CD4-positive, alpha-beta T cell treated with Interleukin-21 for 1 hour (primary cell): ENCODE measurements at regions not wholly inside any gene's neighbourhood (a gene's known extent, or its start where the extent isn't known, plus 50 kb on each side); places are given as distances from the start of the nearest gene placed in this dataset.
"Not testable (repeated sequence)": the region's sequence is repeated elsewhere in the genome, so short reads cannot be mapped to it uniquely, and the experiment has no call there.

Experiments
- DNase-seq: peaks from one replicate; pipeline ENCODE4 v3.0.0-alpha.2; 2020

- DNase-seq, result no peak
Observed at GRCh38 chr15:91356083-91356482, 256.0 kb downstream of the SV2B start.

- DNase-seq, result no peak
Observed at GRCh38 chr15:91357011-91357410, 257.0 kb downstream of the SV2B start.

DNA sequence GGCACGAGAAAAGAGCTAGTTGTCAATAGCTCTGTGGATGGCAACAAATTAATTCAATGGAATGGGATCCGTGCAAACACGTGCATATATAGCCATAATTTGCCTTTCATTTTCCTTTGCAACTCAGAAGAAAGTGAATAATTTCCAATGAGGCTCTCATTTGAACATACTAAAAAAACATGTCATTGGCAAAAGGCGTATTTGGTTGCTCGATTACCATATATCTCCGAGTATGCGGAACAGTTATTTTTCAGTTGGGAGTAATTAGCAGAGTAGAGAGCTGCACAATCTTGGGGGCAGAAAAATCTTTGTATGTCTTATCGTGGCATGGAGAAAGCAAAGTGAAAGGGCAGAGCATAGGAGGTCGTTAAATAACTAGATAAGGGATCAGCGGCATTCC lies 257.4 kb downstream of the SV2B start:
- no peak for DNase-seq

- DNase-seq, result no peak
Observed at GRCh38 chr15:91358405-91358804, 258.3 kb downstream of the SV2B start.

GRCh38 chr15:91361696-91362095 lies 261.6 kb downstream of the SV2B start:
- not testable (repeated sequence) for DNase-seq

DNA sequence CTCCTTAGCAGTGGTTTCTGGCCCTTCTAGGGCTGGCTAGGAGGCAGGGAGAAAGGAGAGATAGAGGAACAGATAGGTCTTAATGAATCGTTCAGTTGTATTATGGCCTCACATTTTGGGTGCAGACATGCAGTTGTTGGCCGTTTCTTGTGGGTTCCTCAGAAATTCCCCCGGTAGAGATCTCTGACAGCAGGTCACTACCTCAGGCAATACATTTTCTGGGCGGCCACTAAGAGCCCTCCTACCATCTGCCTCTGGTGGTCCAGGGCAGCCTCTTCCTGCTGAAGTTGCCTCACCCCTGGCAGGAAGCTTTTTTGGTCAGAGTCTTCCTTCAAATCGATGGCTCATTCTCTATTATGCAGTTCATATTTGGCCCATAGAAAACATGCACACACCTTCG lies 266.1 kb downstream of the SV2B start:
- DNase-seq, result no peak

DNA sequence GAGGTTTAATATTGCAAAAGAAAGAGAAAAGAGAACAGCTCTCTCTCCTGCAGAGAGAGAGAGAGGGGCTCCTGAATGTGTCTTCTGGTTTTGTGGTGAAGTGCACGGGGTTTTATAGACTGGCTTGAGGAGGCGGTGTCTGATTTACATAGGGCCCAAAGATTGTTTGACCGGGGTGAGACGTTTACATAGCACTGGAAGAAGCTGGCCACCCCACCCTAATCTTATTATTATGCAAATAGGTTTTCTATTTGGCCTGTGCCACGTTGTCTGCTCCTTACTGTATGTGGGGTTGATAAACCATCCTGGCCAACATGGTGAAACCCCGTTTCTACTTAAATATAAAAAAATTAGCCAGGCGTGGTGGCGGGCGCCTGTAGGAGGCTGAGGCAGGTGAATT lies 268.6 kb downstream of the SV2B start:
- DNase-seq, result no peak

DNA sequence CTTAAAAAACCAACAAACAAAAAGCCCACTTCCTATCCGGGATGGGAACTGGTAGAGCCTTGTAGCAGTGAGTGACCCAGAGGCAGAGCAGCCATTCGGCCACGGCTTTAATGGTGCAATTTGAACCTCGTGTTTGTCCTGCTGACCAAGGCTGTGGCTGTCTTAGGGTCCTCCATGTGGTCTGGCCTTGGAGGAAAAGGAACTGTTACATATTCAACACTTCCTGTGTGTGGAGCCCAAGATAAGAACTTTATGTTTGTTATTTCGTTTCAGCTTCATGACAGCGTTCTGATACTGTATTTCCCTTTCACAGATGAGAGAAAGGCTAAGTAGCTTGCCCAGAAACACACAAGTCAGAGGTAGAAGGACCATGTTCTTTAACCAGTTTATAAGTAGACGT lies 269.8 kb downstream of the SV2B start:
- peak; percentile 9 for DNase-seq

GRCh38 chr15:91371345-91371744 lies 271.3 kb downstream of the SV2B start:
- DNase-seq, result not testable (repeated sequence)

DNA sequence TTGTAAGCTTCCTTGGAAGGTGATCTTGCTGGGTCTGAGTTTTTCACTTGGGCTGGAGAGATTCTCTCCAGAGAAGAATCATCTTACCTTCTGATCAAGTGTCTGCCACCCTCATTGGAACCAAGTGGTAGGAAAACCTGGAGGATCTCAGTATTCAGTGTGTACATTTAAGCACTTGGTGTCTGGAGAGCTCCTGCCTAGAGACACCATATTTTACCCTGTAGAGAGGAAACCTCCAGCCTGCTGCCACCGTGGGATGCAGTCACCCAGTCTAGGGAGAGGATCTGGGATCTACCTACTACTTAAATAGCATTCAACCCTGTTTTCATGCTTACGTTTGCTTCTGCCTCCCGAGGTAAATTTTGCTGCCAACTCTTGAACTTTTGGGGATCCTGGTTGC lies 274.3 kb downstream of the SV2B start:
- no peak for DNase-seq

DNA sequence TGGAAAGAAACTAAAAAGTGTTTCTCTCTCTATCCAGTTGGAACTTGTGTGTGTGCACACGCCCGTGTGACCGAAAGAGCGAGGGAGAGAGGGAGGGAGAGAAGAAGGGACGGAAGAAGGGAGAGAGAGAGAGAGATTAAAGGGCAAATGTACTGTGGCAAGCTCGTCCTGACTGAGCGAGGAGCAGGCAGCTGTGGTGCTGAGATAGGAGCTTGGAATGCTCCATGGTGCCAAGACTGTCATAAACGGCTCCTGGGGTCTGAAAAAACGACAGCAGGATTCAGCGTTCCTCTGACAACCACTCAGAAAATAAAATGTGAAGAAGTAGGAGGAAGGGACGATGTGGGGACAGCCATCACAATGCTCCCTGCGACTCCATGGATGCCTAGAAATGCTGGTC lies 276.0 kb downstream of the SV2B start:
- no peak for DNase-seq

DNA sequence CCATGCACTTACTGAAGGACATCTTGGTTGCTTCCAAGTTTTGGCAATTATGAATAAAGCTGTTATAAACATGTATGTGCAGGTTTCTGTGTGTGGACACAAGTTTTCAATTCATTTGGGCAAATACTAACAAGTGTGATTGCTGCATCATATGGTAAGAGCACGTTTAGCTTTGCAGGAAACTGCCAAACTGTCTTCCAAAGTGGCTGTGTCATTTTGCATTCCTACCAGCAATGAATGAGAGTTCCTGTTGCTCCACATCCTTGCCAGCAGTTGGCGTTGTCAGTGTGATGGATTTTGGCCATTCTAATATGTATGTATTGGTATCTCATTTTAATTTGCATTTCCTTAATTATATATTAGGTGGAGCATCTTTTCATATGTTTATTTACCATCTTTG lies 280.1 kb downstream of the SV2B start:
- no peak for DNase-seq

DNA sequence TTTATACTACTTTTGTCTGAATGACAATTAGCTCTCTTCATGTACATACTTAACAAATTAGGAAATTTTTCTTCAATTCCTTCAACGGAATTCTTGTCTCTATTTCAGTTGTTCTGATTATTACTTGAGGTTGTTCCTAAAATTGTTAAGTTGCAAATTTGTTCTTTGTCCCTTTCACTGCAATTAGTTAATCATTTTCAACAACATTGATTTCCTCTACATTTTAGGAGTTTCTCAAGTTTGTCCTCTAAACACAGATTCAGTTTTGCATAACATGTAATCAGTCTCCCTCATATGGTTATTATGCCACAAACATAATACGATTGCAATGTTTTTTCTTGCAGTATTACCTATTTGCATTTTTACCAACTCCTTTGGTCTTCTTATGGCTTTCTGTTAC lies 283.5 kb downstream of the SV2B start:
- no peak for DNase-seq

- no peak for DNase-seq
Observed at GRCh38 chr15:91384189-91384730, 284.2 kb downstream of the SV2B start.

DNA sequence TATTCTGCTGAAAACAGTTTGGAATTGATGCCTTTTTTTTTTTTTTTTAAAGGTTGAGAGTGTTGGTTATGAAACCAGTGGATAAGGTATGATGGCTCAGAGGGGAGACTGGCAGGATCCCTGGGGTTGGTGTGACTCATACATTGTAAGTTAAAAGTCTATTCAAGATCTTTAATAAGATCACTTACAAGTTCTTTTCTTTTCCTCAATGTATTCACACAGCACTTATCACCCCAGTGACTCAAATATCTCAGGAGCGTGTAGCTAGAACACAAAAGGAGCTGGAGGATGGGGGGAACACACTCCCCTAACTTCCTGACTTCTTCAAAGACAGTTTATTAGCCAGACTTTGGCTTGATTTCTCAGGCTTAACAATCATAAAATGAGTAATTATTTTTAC lies 285.3 kb downstream of the SV2B start:
- no peak for DNase-seq

DNA sequence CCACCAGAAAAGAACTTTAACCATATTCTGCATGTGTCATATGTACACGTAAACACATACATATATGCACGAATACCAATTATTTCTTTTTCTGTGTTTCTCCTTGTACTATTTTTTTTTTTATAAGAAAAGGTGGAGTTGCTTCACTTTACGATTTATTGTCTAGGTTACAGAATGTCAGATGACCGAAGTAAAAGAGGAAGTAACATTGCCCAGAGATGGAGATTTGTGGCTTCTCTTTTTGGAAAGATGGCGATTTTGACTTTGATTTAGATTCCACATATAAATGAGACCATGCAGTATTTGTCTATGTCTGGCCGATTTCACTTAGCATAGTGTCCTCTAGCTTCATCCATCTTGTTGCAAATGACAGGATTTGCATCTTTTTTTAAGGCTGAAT lies 293.1 kb downstream of the SV2B start:
- DNase-seq, result no peak

- DNase-seq, result no peak
Observed at GRCh38 chr15:91400481-91400880, 300.4 kb downstream of the SV2B start.

GRCh38 chr15:91407269-91407889 lies 307.3 kb downstream of the SV2B start:
- peak; percentile 48 for DNase-seq

- DNase-seq, result no peak
Observed at GRCh38 chr15:91408476-91409076, 308.5 kb downstream of the SV2B start.

- DNase-seq, result no peak
Observed at GRCh38 chr15:91409387-91409786, 309.3 kb downstream of the SV2B start.

DNA sequence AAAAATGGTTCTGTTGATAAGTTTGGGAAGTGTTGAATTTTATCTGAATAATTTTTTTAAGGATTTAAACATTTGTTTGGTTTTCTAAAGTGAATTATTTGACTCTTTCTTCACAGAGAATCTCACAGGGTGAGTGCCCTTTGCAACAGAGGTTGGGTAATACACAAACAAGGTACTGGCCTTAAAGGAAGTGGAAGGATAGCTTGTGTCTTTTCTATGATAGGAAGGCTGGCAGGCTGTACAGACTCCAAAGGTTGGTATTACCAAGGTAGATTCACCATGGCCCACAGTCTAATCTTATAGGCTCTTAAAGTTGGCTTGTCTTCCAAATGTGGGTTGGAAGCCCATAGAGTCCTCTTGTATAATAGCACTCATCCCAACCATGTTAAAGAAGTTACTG lies 311.5 kb downstream of the SV2B start:
- no peak for DNase-seq

DNA sequence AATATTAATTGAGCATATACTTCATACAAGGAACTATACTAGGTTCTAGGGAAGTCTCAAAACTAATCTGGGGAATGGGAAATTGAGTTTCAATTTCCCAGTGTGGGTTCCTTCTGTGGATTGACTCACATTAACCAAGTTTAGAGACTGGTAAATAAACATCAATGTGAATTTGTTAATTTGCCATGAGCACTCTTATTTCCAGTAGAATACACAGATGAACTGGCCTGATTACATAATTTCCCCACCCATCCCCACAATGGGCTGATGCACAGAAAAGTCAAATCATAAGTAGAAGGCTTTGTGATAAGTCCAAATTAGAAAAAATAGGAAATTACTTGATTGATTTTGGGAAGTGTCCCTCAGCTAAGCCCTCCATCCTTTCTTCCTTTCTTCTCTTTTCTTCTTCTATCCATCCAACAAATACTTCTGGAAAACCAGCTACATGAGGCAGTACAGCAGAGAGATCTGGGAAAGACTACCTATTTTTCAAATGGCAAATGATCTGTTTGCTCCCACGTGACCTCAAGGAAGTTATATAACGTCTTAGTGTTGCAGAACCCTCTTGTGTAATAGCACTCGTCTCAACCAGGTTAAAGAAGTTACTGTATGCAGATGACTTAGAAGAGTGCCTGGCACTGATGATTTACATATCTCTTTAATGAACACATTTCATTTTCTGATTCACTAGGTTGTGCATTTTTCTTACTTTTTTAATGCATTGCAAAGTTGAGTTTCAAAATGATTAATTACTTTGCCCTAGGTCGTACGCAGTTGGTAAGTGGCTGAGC lies 312.3 kb downstream of the SV2B start:
- DNase-seq, result no peak

DNA sequence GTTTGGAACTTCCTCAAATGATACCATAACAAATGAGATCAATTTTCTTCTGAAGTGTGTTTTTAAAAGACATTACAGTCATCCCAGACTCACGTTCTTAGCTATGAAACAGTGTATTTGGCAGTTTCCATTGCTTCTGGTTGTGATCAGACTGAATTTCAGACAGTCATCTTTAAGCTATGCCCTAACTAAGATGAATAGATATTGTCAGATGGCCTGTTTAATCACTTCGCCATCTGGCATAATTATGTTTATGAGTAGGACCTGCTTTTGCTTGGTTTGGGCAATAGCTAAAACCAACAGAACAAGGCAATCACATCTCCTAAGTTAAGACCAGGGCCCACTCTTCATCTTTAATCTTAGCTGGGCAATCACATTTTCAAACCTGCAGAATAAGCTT lies 313.1 kb downstream of the SV2B start:
- DNase-seq, result no peak

DNA sequence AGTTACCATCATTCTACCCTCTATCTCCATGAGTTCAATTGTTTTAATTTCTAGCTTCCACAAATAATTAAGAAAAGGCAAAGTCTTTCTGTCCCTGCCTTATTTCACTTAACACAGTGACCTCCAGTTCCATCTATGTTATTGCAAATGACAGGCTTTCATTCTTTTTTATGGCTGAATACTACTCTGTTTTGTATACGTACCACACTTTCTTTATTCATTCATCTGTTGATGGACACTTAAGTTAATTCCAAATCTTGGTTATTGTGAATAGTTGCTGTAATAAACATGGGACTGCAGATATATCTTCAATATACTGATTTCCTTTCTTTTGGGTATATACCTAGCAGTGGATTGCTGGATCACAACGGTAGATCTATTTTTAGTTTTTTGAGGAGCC lies 314.1 kb downstream of the SV2B start:
- DNase-seq, result no peak
